DND-41 (cell line): ENCODE measurements at regions not wholly inside any gene's neighbourhood (a gene's known extent, or its start where the extent isn't known, plus 50 kb on each side); places are given as distances from the start of the nearest gene placed in this dataset.

Experiments
- ATAC-seq: fragments of 200-7000 bp; cut with Tn5 transposase; 3 replicates; pipeline ENCODE4 v1.9.1; 2021; ENCODE audit warnings: low read depth; ENCODE audit not compliant: insufficient read depth
- DNase-seq: peaks from one replicate; pipeline ENCODE4 v3.0.0-alpha.2; 2020
- H2AFZ ChIP-seq: 2 replicates; pipeline ENCODE4 v1.6.0; 2012; ENCODE audit warnings: low read depth, low read length
- H3K27ac ChIP-seq: 2 replicates; pipeline ENCODE4 v1.5.1; 2012; ENCODE audit warnings: low read length, inconsistent platforms
- H3K27me3 ChIP-seq: fragments of 200-600 bp; sonication (generic); 2 replicates; pipeline ENCODE4 v1.6.0; 2012; ENCODE audit warnings: low read length, mild to moderate bottlenecking, inconsistent platforms; ENCODE audit not compliant: insufficient read depth, poor library complexity
- H3K36me3 ChIP-seq: 2 replicates; pipeline ENCODE4 v1.5.1; 2012; ENCODE audit warnings: low read length, inconsistent platforms; ENCODE audit not compliant: insufficient read depth
- H3K4me1 ChIP-seq: 2 replicates; pipeline ENCODE4 v1.5.1; 2012; ENCODE audit warnings: mild to moderate bottlenecking, low read length; ENCODE audit not compliant: insufficient read depth
- H3K4me2 ChIP-seq: 2 replicates; pipeline ENCODE4 v1.6.0; 2012; ENCODE audit warnings: mild to moderate bottlenecking, moderate library complexity, low read length, inconsistent platforms; ENCODE audit not compliant: insufficient read depth
- H3K4me3 ChIP-seq, 2 experiments: fragments of 200-600 bp in 1 of 2; shearing (Covaris generic) in 1 of 2; 2 replicates each; pipeline ENCODE4 v1.5.1; 2012 to 2016; ENCODE audit warnings: inconsistent platforms in 2 of 2, low read length in 2 of 2, mild to moderate bottlenecking in 2 of 2, low read depth in 1 of 2, moderate library complexity in 1 of 2
- H3K79me2 ChIP-seq: 2 replicates; pipeline ENCODE4 v1.6.0; 2012; ENCODE audit warnings: low read length, inconsistent platforms; ENCODE audit not compliant: insufficient read depth
- H3K9ac ChIP-seq: 2 replicates; pipeline ENCODE4 v1.6.0; 2012; ENCODE audit warnings: low read depth, mild to moderate bottlenecking, inconsistent platforms, low read length, moderate library complexity
- H3K9me3 ChIP-seq: 2 replicates; pipeline ENCODE4 v1.5.1; 2012; ENCODE audit warnings: low read length, moderate library complexity, mild to moderate bottlenecking, inconsistent platforms; ENCODE audit not compliant: insufficient read depth, severe bottlenecking
- H4K20me1 ChIP-seq: 2 replicates; pipeline ENCODE4 v1.6.0; 2012; ENCODE audit warnings: low read length; ENCODE audit not compliant: insufficient read depth
- CTCF ChIP-seq: IDR thresholded peaks from 2 replicates; pipeline ENCODE4 v1.5.1; 2012; ENCODE audit warnings: borderline replicate concordance, low read length, moderate library complexity, mild to moderate bottlenecking; ENCODE audit not compliant: poor library complexity, severe bottlenecking; ENCODE audit errors: extremely low read depth
- EZH2 ChIP-seq: IDR thresholded peaks from 3 replicates; pipeline ENCODE4 v1.6.1; 2012; ENCODE audit warnings: borderline replicate concordance, low read depth, mild to moderate bottlenecking, moderate library complexity, low read length, inconsistent platforms; ENCODE audit not compliant: severe bottlenecking

DNA sequence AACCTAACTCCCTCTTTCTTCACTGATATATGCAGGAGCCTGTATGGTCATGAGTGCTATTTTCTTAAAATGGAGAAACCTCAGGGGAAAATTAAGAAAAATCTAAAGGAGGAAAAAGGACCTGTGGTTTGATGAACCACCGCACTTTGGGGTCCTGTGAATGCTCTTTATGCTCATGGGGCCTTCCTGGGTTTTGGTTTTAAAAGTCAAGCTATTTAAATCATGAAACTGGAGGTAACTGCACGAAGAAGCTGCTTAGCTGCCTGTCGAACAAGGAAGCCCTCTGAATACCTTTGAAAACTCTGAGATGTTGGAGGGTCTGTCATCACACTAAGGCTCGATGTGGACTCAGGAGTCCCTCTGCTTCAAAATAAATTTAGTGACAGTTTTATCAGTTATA is 564.5 kb upstream of the ADAMTS16 start:
- no peak overlapping the region for H3K4me3 ChIP-seq
- TF ChIP-seq EZH2 (no peak), CTCF (no peak)
- H3K4me1 ChIP-seq: peaks cover 41% of the 10 kb centered on the region
- no peaks in the 10 kb centered on the region for H3K79me2 ChIP-seq
- peak overlapping the region; percentile 30 for H3K4me2 ChIP-seq
- H2AFZ ChIP-seq: peak overlapping the region; percentile 70
- H3K9ac ChIP-seq: peak overlapping the region; percentile 34
- H3K27me3 ChIP-seq: no peaks in the 10 kb centered on the region
- no peaks in the 10 kb centered on the region for H4K20me1 ChIP-seq
- DNase-seq: peak; percentile 52
- no peaks in the 10 kb centered on the region for H3K36me3 ChIP-seq
- peak overlapping the region; percentile 86 for H3K27ac ChIP-seq
- no peaks in the 10 kb centered on the region for H3K9me3 ChIP-seq
- ATAC-seq: peak; percentile 70

GRCh38 chr5:4576161-4576748 is 563.9 kb upstream of the ADAMTS16 start:
- peak overlapping the region; percentile 70 for H2AFZ ChIP-seq
- peak; percentile 48 for DNase-seq
- no peaks in the 10 kb centered on the region for H3K27me3 ChIP-seq
- no peaks in the 10 kb centered on the region for H3K36me3 ChIP-seq
- H3K4me1 ChIP-seq: peaks cover 40% of the 10 kb centered on the region
- no peaks in the 10 kb centered on the region for H4K20me1 ChIP-seq
- peak overlapping the region; percentile 86 for H3K27ac ChIP-seq
- peak overlapping the region; percentile 34 for H3K9ac ChIP-seq
- no peak overlapping the region for H3K4me3 ChIP-seq
- peak; percentile 75 for ATAC-seq
- TF ChIP-seq CTCF (no peak), EZH2 (no peak)
- H3K4me2 ChIP-seq: peak overlapping the region; percentile 29; the same call in 1 of the 2 replicates
- no peaks in the 10 kb centered on the region for H3K79me2 ChIP-seq
- no peaks in the 10 kb centered on the region for H3K9me3 ChIP-seq

DNA sequence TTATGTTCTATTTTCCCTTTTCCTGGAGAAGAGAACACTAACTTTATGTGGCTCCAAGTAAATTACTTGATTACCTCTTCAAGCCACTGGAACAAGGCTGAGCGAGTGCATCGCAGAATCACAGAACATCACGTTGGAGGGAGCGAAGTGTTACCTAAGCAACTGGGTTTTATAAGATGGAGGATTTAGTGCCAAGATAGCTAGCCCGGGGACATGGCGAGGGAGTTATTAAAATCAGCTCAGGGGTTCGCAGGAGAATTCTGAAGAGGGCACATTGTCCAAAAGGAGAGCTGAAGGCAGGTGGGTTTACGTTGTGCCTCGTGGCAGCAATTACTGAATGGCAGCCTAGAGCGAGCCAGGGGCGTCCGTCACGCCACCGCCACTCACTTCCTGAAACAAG is 563.2 kb upstream of the ADAMTS16 start:
- H3K4me3 ChIP-seq: no peak overlapping the region
- no peak for DNase-seq
- peaks cover 40% of the 10 kb centered on the region for H3K4me1 ChIP-seq
- no peaks in the 10 kb centered on the region for H3K27me3 ChIP-seq
- H4K20me1 ChIP-seq: no peaks in the 10 kb centered on the region
- no peak for ATAC-seq
- peak overlapping the region; percentile 86 for H3K27ac ChIP-seq
- no peaks in the 10 kb centered on the region for H3K79me2 ChIP-seq
- H2AFZ ChIP-seq: no peak overlapping the region
- no peak overlapping the region for H3K4me2 ChIP-seq
- H3K9ac ChIP-seq: no peak overlapping the region; the same call in 1 of the 2 replicates
- TF ChIP-seq CTCF: no peak
- TF ChIP-seq EZH2: no peak
- H3K9me3 ChIP-seq: no peaks in the 10 kb centered on the region
- no peaks in the 10 kb centered on the region for H3K36me3 ChIP-seq
